GM12891 (cell line): ENCODE measurements at regions not wholly inside any gene's neighbourhood (a gene's known extent, or its start where the extent isn't known, plus 50 kb on each side); places are given as distances from the start of the nearest gene placed in this dataset.

Experiments used
- POLR2A ChIP-seq: IDR thresholded peaks from 2 replicates; pipeline ENCODE4 v1.6.1; 2011; ENCODE audit warnings: low read depth, low read length, control low read depth
- TAF1 ChIP-seq: IDR thresholded peaks from 2 replicates; pipeline ENCODE4 v1.6.1; 2011; ENCODE audit warnings: low read depth, low read length, control low read depth

DNA sequence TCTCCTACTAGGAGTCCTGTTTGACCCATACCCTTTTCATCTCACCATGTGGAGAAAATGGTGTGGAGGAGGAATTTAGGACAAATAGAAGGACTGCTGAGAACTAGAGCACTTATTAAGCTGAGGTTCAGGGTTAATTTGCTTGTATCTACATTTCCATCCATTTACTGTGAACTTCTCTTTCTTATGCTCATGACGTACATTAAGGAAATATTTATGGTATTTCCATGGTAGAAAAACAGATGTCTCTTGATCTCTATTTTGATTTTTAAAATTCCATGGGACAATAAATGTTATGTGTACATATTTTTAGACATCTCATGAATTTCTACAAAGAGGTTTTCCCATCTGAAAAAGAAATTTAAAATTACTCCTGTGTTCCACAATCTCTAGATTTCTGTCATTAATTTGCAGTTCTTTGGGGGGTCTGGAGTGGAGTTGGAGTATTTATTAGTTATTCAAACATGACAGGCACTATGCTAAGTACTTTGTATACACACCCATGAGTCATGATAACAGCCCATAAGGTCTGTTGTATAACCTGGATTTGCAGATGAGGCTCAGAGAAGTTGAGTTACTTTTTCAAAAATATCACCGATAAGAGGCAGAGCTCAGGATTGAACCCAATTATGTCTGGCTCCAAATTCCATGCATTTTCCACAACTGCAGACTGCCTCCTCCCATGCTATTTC is 112.6 kb downstream of the COPS8 start:
- TF ChIP-seq POLR2A (no peak), TAF1 (no peak)
